SK-N-MC (cell line): ENCODE measurements at regions not wholly inside any gene's neighbourhood (a gene's known extent, or its start where the extent isn't known, plus 50 kb on each side); places are given as distances from the start of the nearest gene placed in this dataset.

Experiments used
- EZH2 ChIP-seq: fragments of 200-600 bp; sonication (generic); IDR thresholded peaks from one replicate; pipeline ENCODE4 v1.6.1; 2017; ENCODE audit warnings: antibody characterized with exemption
- POLR2AphosphoS5 ChIP-seq: IDR thresholded peaks from 2 replicates; pipeline ENCODE4 v1.6.1; 2012; ENCODE audit warnings: mild to moderate bottlenecking, low read depth, low read length, borderline replicate concordance

DNA sequence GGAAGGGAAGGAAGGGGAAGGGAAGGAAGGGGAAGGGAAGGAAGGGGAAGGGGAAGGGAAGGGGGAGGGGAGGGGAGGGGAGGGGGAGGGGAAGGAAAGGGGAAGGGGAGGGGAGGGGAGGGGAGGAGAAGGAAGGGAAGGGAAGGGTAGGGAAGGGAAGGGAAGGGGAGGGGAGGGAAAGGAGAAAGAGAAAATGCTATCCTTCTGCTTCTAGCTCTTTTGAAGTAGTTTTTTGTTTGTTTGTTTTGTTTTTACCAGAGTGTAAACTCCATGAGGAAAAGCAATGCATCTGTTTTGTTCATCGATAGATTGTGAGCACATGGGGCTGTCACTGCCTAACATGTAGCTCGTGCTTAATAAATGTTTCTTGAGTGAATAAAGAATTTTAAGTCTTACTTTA lies 1592.7 kb upstream of the ACVR2A start:
- TF ChIP-seq POLR2AphosphoS5 (no peak), EZH2 (no peak)
